HEK293T (cell line): ENCODE measurements at regions not wholly inside any gene's neighbourhood (a gene's known extent, or its start where the extent isn't known, plus 50 kb on each side); places are given as distances from the start of the nearest gene placed in this dataset.

ENCODE experiments used
- ARNT ChIP-seq: fragments of 450-650 bp; IDR thresholded peaks from 2 replicates; pipeline ENCODE4 v1.6.1; 2017; ENCODE audit warnings: mild to moderate bottlenecking
- FOXA1 ChIP-seq: fragments of 450-650 bp; IDR thresholded peaks from 2 replicates; pipeline ENCODE4 v1.6.1; 2016; ENCODE audit warnings: mild to moderate bottlenecking
- NFRKB ChIP-seq: fragments of 450-650 bp; IDR thresholded peaks from 2 replicates; pipeline ENCODE4 v1.6.1; 2016; ENCODE audit warnings: mild to moderate bottlenecking, moderate library complexity
- SP1 ChIP-seq: fragments of 450-650 bp; IDR thresholded peaks from 2 replicates; pipeline ENCODE4 v1.6.1; 2017
- TARDBP ChIP-seq: fragments of 450-650 bp; IDR thresholded peaks from 2 replicates; pipeline ENCODE4 v1.6.1; 2016

DNA sequence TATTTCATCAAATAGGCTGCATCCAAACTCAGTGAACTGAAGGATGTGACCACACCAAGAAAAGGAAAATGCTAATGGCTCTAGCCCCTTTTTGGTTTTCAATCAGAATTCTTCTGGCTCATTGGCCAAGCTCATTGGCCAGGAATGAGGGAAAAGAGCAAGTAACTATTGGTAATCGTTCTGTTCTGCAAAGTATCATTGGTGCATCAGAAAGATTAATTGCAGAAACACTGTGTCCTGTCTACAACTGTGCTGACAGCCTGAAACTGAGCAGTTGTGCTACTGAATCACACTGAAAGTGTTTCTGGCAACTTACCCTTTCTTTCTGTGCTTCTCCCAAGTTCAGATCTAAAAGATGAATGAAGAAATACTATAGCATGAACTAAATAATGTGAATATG lies 116.4 kb upstream of the ROBO2 start:
- TF ChIP-seq FOXA1 (no peak), ARNT (no peak), SP1 (no peak), TARDBP (no peak), NFRKB (no peak)
